CD4-positive, alpha-beta T cell treated with Interleukin-4 for 4 hours (primary cell): ENCODE measurements at regions not wholly inside any gene's neighbourhood (a gene's known extent, or its start where the extent isn't known, plus 50 kb on each side); places are given as distances from the start of the nearest gene placed in this dataset.

Source experiments
- DNase-seq: peaks from one replicate; pipeline ENCODE4 v3.0.0-alpha.2; 2020

GRCh38 chr12:17802657-17803641 is 287.0 kb downstream of the RERGL start:
- DNase-seq: no peak

GRCh38 chr12:17793854-17794253 is 296.1 kb downstream of the RERGL start:
- DNase-seq: no peak

GRCh38 chr12:17778242-17778641 is 311.8 kb downstream of the RERGL start:
- DNase-seq: no peak

GRCh38 chr12:17763366-17763765 is 326.6 kb downstream of the RERGL start:
- no peak for DNase-seq

GRCh38 chr12:17759982-17760381 is 330.0 kb downstream of the RERGL start:
- DNase-seq: no peak
